ENCODE measurements at regions not wholly inside any gene's neighbourhood (a gene's known extent, or its start where the extent isn't known, plus 50 kb on each side); places are given as distances from the start of the nearest gene placed in this dataset.

DNA sequence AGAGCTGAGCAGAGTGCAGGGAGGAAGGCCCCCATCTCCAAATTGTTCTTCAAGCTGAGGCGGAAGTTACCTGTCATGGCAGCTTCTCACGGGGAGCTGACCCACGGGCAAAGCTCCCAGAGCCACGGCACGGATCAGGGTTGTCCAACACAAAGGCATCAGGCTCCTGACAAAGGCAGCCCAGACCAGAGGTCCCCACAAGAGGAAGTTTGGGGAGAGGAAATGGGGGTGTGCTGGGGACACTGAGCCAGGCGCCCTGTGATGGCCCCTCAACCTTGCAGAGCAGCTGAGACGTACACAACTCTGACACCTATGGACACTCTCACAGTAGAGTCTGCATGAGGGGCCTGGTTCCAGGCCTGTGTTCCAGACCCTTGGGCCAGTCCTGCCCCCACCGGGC lies 95.6 kb downstream of the CTTN start:
- H3K4me3 ChIP-seq (replicated peaks in 1 of 3; ENCODE audit: insufficient read depth in 1 of 3, low read depth in 2 of 3, low read length in 3 of 3), result no peak overlapping the region
- FAIRE-seq (no peak), DNase-seq (ENCODE audit: low spot score) (no peak), ATAC-seq (no peak)
- intact Hi-C loops (cut with micrococcal nuclease; ENCODE audit: unreplicated experiment), result no loop called here
- peaks cover 12 to 20% of the 10 kb centered on the region in 2 experiments; a peak in 4 of 5 replicates for H3K36me3 ChIP-seq (replicated peaks in 1 of 2; ENCODE audit: control insufficient read depth in 1 of 2, insufficient read depth in 2 of 2, low read length in 2 of 2)
- no TSS peak for BruUV-seq (replicated peaks)
- H2AFZ ChIP-seq (ENCODE audit: low read length), result no peak overlapping the region
- no peaks in the 10 kb centered on the region for H3K79me2 ChIP-seq (ENCODE audit: insufficient read depth, low read length)
- no peak overlapping the region for H3K27ac ChIP-seq (ENCODE audit: extremely low read length, insufficient read depth, low read length)
- no peaks in the 10 kb centered on the region for H4K20me1 ChIP-seq (ENCODE audit: insufficient read depth, low read length)
- ChIA-PET CTCF (ENCODE audit: low intra/inter-chr PET ratio, low total read pairs) (no interaction called here), POLR2A (no interaction called here)
- in situ Hi-C loops (cut with HindIII; ENCODE audit: extremely low pct_ligation_motif_present, low pct_unique_long_range_greater_than_20kb), result no loop called here
- H3K9me3 ChIP-seq (ENCODE audit: low read length), result peaks cover 10% of the 10 kb centered on the region; the same call in 1 of the 2 replicates
- no peaks in the 10 kb centered on the region for H3K27me3 ChIP-seq (ENCODE audit: control insufficient read depth in 1 of 2, insufficient read depth in 2 of 2, low read length in 2 of 2)
- H3K4me2 ChIP-seq (ENCODE audit: low read depth, low read length), result no peak overlapping the region
- 100% methylated on average over 1 of the region's 8 CpGs for WGBS (ENCODE audit: low lambda C conversion rate)
- no peak overlapping the region for H3K9ac ChIP-seq (ENCODE audit: insufficient read depth, low read depth, low read length)
- no peak for TF ChIP-seq TBP (CRISPR knock-in tag; IDR thresholded peaks at IDR 0.05)
- TF ChIP-seq JARID2 (CRISPR knock-in tag; IDR thresholded peaks at IDR 0.05; ENCODE audit: insufficient replicate concordance), result no peak
- TF ChIP-seq SRY (CRISPR knock-in tag; IDR thresholded peaks at IDR 0.05), result no peak
- no peak for TF ChIP-seq BRF2 (CRISPR knock-in tag; IDR thresholded peaks at IDR 0.05)
- TF ChIP-seq NR2C2 (CRISPR knock-in tag; IDR thresholded peaks at IDR 0.05; ENCODE audit: borderline replicate concordance), result no peak
- no peak for TF ChIP-seq ZNF777 (CRISPR knock-in tag; IDR thresholded peaks at IDR 0.05)
- no peak for TF ChIP-seq ZNF619 (CRISPR knock-in tag; IDR thresholded peaks at IDR 0.05)
- TF ChIP-seq MTA1 (CRISPR knock-in tag; IDR thresholded peaks at IDR 0.05; ENCODE audit: borderline replicate concordance), result no peak
- no peak for TF ChIP-seq ZNF616 (CRISPR knock-in tag; IDR thresholded peaks at IDR 0.05; ENCODE audit: low read depth)
- TF ChIP-seq CCAR2 (optimal IDR thresholded peaks at IDR 0.05; ENCODE audit: low read depth, low read length), result no peak
- TF ChIP-seq KLF11 (CRISPR knock-in tag; IDR thresholded peaks at IDR 0.05), result no peak
- TF ChIP-seq CREB1 (IDR thresholded peaks at IDR 0.05), result no peak
- no peak for TF ChIP-seq CREB1 (CRISPR knock-in tag; IDR thresholded peaks at IDR 0.05)
- H3K4me1 ChIP-seq (ENCODE audit: insufficient read depth, low read length), result no peaks in the 10 kb centered on the region
